GM19351 (cell line): ENCODE measurements at regions not wholly inside any gene's neighbourhood (a gene's known extent, or its start where the extent isn't known, plus 50 kb on each side); places are given as distances from the start of the nearest gene placed in this dataset.

ENCODE experiments used
- ATAC-seq: cut with Tn5 transposase; IDR thresholded peaks from one replicate; pipeline ENCODE4 v1.9.1; 2021; ENCODE audit warnings: mild to moderate bottlenecking, moderate library complexity; ENCODE audit not compliant: unreplicated experiment

- no peak for ATAC-seq
These were observed 123.5 kb upstream of the ADCY1 start for GRCh38 chr7:45450571-45451204.

GRCh38 chr7:45451342-45452035, 122.7 kb upstream of the ADCY1 start:
- ATAC-seq = no peak

- no peak for ATAC-seq
These were observed 119.4 kb upstream of the ADCY1 start for GRCh38 chr7:45454771-45455170.

- ATAC-seq = no peak
These were observed 118.5 kb upstream of the ADCY1 start for GRCh38 chr7:45455662-45456061.

- ATAC-seq = no peak
These were observed 118.1 kb upstream of the ADCY1 start for GRCh38 chr7:45456105-45456504.

GRCh38 chr7:45456747-45457524, 117.2 kb upstream of the ADCY1 start:
- ATAC-seq = no peak

GRCh38 chr7:45457591-45457990, 116.6 kb upstream of the ADCY1 start:
- no peak for ATAC-seq

- no peak for ATAC-seq
These were observed 114.7 kb upstream of the ADCY1 start for GRCh38 chr7:45459476-45459875.

- ATAC-seq = no peak
These were observed 113.8 kb upstream of the ADCY1 start for GRCh38 chr7:45460379-45460778.

GRCh38 chr7:45461026-45461425, 113.1 kb upstream of the ADCY1 start:
- ATAC-seq = no peak

GRCh38 chr7:45469103-45469502, 105.1 kb upstream of the ADCY1 start:
- ATAC-seq = no peak

- ATAC-seq = no peak
These were observed 104.1 kb upstream of the ADCY1 start for GRCh38 chr7:45470031-45470430.

- no peak for ATAC-seq
These were observed 94.4 kb upstream of the ADCY1 start for GRCh38 chr7:45479781-45480180.

GRCh38 chr7:45482451-45482850, 91.7 kb upstream of the ADCY1 start:
- ATAC-seq = no peak

GRCh38 chr7:45484094-45484493, 90.1 kb upstream of the ADCY1 start:
- no peak for ATAC-seq

GRCh38 chr7:45486575-45486974, 87.6 kb upstream of the ADCY1 start:
- ATAC-seq = no peak

GRCh38 chr7:45494885-45495284, 79.3 kb upstream of the ADCY1 start:
- ATAC-seq = no peak

- no peak for ATAC-seq
These were observed 78.5 kb upstream of the ADCY1 start for GRCh38 chr7:45495618-45496017.

GRCh38 chr7:45500257-45500656, 73.9 kb upstream of the ADCY1 start:
- ATAC-seq = no peak

GRCh38 chr7:45501791-45502190, 72.4 kb upstream of the ADCY1 start:
- ATAC-seq = no peak

GRCh38 chr7:45506059-45506458, 68.1 kb upstream of the ADCY1 start:
- no peak for ATAC-seq

GRCh38 chr7:45509222-45509621, 64.9 kb upstream of the ADCY1 start:
- ATAC-seq = no peak
